Loucy (cell line): ENCODE measurements at regions not wholly inside any gene's neighbourhood (a gene's known extent, or its start where the extent isn't known, plus 50 kb on each side); places are given as distances from the start of the nearest gene placed in this dataset.

Experiments used
- H2AFZ ChIP-seq: fragments of 200-600 bp; sonication (generic); 2 replicates; pipeline ENCODE4 v1.6.0; 2016; ENCODE audit warnings: antibody characterized with exemption, mild to moderate bottlenecking, low read length, moderate library complexity
- H3F3A ChIP-seq: fragments of 200-600 bp; 2 replicates; pipeline ENCODE4 v1.6.0; 2016; ENCODE audit warnings: antibody characterized with exemption, low read depth, mild to moderate bottlenecking
- H3K27me3 ChIP-seq: fragments of 200-600 bp; sonication (generic); 2 replicates; pipeline ENCODE4 v1.6.1; 2014; ENCODE audit warnings: low read length, mild to moderate bottlenecking; ENCODE audit not compliant: insufficient read depth, poor library complexity, severe bottlenecking
- H3K36me3 ChIP-seq: fragments of 200-600 bp; sonication (generic); 2 replicates; pipeline ENCODE4 v1.6.1; 2016; ENCODE audit warnings: low read length; ENCODE audit not compliant: insufficient read depth
- H3K4me1 ChIP-seq: fragments of 200-600 bp; sonication (generic); 2 replicates; pipeline ENCODE4 v1.5.1; 2014; ENCODE audit warnings: low read length, mild to moderate bottlenecking; ENCODE audit not compliant: insufficient read depth, poor library complexity, severe bottlenecking
- H3K4me2 ChIP-seq: fragments of 200-600 bp; sonication (generic); 2 replicates; pipeline ENCODE4 v1.6.0; 2014; ENCODE audit warnings: antibody characterized with exemption, low read length, low read depth, mild to moderate bottlenecking; ENCODE audit not compliant: poor library complexity, severe bottlenecking
- H3K4me3 ChIP-seq: fragments of 200-600 bp; sonication (generic); 2 replicates; pipeline ENCODE4 v1.5.1; 2014; ENCODE audit warnings: low read length, mild to moderate bottlenecking, mixed read lengths; ENCODE audit not compliant: poor library complexity, severe bottlenecking
- H3K79me2 ChIP-seq: fragments of 200-600 bp; sonication (generic); 2 replicates; pipeline ENCODE4 v1.6.1; 2014; ENCODE audit warnings: low read length; ENCODE audit not compliant: insufficient read depth
- H3K9ac ChIP-seq: fragments of 200-600 bp; sonication (generic); 2 replicates; pipeline ENCODE4 v1.6.0; 2014; ENCODE audit warnings: mild to moderate bottlenecking, low read depth, low read length, moderate library complexity; ENCODE audit not compliant: poor library complexity, severe bottlenecking
- H3K9me2 ChIP-seq: fragments of 200-600 bp; sonication (generic); replicated peaks from 2 replicates; pipeline ENCODE4 v1.6.1; 2016; ENCODE audit warnings: low read depth, low read length, mixed read lengths
- H3K9me3 ChIP-seq: fragments of 200-600 bp; sonication (generic); 2 replicates; pipeline ENCODE4 v1.6.1; 2014; ENCODE audit warnings: mild to moderate bottlenecking, antibody characterized with exemption, low read length, low read depth; ENCODE audit not compliant: insufficient read depth
- H4K20me1 ChIP-seq: fragments of 200-600 bp; sonication (generic); 2 replicates; pipeline ENCODE4 v1.6.0; 2014; ENCODE audit warnings: antibody characterized with exemption, low read length, mild to moderate bottlenecking; ENCODE audit not compliant: insufficient read depth, poor library complexity, severe bottlenecking
- EZH2phosphoT487 ChIP-seq: fragments of 200-600 bp; IDR thresholded peaks from 2 replicates; pipeline ENCODE4 v1.6.1; 2018; ENCODE audit warnings: antibody characterized with exemption, mild to moderate bottlenecking, moderate library complexity, borderline replicate concordance
- TF ChIP-seq, protein P1 (sequence below): fragments of 200-600 bp; sonication (generic); conservative IDR thresholded peaks from 2 replicates; pipeline ENCODE4 v1.5.1; 2014; ENCODE audit warnings: mild to moderate bottlenecking, antibody characterized with exemption, low read length

DNA sequence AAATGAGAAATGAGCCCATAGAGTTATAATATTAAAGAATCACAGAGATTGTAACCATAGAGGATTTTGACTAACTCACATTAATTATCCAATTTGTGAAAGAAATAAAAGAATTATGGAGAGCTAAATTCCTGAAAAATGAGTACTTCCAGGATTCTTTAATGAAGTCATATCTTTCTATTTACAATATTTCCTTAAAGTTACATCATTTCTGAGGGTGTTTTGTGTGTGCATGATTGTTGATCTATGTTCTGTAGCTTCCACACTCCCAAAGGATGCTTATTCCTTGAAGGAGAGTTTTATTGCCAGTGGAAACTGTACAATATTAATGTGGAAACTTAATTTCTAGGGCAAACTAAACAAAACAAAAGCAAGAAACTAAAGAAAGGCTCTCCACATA is 299.6 kb downstream of the MDFIC start:
- no peak overlapping the region for H2AFZ ChIP-seq

DNA sequence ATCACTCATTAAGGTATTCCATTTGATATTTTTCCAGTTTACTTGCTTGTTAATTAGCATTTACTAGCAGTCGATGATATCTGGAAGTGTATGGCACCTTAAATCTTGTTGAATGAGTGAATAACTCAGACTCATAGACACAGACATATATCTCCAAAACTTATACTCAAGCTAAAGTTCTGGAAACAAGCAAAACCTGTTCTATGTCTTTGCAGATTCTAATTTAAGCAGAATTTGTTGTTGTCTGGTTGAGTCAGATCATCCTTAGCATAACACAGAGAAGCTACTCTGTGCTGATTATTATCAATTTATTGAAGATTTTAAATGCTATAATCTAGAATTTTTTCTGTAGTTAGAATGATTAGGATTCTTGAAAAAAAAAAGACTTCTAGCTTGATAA is 296.2 kb downstream of the MDFIC start:
- Histone ChIP-seq H3K36me3 (no peaks in the 10 kb centered on the region), H3K9ac (no peak overlapping the region), H3K4me2 (no peak overlapping the region), H2AFZ (no peak overlapping the region), H3K9me3 (no peaks in the 10 kb centered on the region), H3K27me3 (no peaks in the 10 kb centered on the region), H3K4me3 (no peak overlapping the region), H3K9me2 (no peaks in the 10 kb centered on the region), H3F3A (no peaks in the 10 kb centered on the region), H3K4me1 (no peaks in the 10 kb centered on the region), H4K20me1 (no peaks in the 10 kb centered on the region), H3K79me2 (no peaks in the 10 kb centered on the region)
- TF ChIP-seq, protein P1, sequence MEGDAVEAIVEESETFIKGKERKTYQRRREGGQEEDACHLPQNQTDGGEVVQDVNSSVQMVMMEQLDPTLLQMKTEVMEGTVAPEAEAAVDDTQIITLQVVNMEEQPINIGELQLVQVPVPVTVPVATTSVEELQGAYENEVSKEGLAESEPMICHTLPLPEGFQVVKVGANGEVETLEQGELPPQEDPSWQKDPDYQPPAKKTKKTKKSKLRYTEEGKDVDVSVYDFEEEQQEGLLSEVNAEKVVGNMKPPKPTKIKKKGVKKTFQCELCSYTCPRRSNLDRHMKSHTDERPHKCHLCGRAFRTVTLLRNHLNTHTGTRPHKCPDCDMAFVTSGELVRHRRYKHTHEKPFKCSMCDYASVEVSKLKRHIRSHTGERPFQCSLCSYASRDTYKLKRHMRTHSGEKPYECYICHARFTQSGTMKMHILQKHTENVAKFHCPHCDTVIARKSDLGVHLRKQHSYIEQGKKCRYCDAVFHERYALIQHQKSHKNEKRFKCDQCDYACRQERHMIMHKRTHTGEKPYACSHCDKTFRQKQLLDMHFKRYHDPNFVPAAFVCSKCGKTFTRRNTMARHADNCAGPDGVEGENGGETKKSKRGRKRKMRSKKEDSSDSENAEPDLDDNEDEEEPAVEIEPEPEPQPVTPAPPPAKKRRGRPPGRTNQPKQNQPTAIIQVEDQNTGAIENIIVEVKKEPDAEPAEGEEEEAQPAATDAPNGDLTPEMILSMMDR = no peak
- TF ChIP-seq EZH2phosphoT487 = no peak

More for the DNA sequence above, 299.6 kb downstream of the MDFIC start:
- Histone ChIP-seq H3K4me3 (no peak overlapping the region), H3K79me2 (no peaks in the 10 kb centered on the region), H3K36me3 (no peaks in the 10 kb centered on the region), H3K9me2 (no peaks in the 10 kb centered on the region), H4K20me1 (no peaks in the 10 kb centered on the region), H3K27me3 (no peaks in the 10 kb centered on the region), H3K9me3 (no peaks in the 10 kb centered on the region), H3F3A (no peaks in the 10 kb centered on the region), H3K9ac (no peak overlapping the region), H3K4me2 (no peak overlapping the region), H3K4me1 (no peaks in the 10 kb centered on the region)
- TF ChIP-seq, protein P1 = no peak
- TF ChIP-seq EZH2phosphoT487 = no peak

DNA sequence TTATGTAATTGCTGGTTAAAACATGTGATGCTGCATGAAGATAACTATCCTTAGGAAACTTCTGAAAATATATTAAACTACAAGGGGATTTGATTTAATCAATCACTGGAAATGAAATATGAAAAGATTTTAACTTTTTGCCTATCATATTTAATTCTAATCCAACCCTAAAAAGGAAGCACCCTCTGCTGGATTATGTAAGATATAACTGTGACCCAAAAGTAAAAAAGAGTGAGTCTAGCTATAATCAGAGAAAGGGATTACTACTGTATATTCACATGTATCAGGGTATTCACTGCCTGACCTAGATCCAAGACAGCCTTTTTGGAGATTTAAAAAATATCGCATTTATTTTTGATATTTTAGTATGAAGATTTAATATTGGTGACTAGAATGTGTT is 295.5 kb downstream of the MDFIC start:
- no peak overlapping the region for H3K4me2 ChIP-seq
- no peaks in the 10 kb centered on the region for H3K79me2 ChIP-seq
- no peak overlapping the region for H2AFZ ChIP-seq
- no peak for TF ChIP-seq EZH2phosphoT487
- TF ChIP-seq, protein P1 = no peak
- H3K4me3 ChIP-seq = no peak overlapping the region
- no peaks in the 10 kb centered on the region for H3K9me3 ChIP-seq
- no peaks in the 10 kb centered on the region for H3K36me3 ChIP-seq
- H3F3A ChIP-seq = no peaks in the 10 kb centered on the region
- H4K20me1 ChIP-seq = no peaks in the 10 kb centered on the region
- H3K27me3 ChIP-seq = no peaks in the 10 kb centered on the region
- no peak overlapping the region for H3K9ac ChIP-seq
- H3K4me1 ChIP-seq = no peaks in the 10 kb centered on the region
- H3K9me2 ChIP-seq = no peaks in the 10 kb centered on the region
